ENCODE measurements at regions not wholly inside any gene's neighbourhood (a gene's known extent, or its start where the extent isn't known, plus 50 kb on each side); places are given as distances from the start of the nearest gene placed in this dataset.

DNA sequence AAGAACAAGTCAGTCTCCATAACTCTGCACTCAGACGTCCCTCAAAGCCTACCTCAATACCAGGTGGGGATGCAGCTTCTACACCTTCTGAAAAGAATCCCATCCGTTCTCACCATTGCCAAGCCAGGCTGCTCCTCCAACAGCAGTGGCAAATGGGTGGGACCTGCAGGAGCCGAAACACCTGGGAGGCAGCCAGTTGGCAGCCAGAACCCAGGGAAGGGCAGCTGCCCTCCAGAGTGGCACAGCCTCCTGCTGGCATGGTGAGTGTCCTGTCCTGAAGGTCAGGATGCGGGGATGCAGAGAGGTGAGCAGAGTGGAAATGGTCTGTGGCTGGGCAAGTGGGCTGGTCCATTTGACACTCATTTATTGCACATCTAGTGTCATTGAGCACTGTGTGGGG is 210.6 kb upstream of the CDH4 start:
- TF ChIP-seq, protein P1, sequence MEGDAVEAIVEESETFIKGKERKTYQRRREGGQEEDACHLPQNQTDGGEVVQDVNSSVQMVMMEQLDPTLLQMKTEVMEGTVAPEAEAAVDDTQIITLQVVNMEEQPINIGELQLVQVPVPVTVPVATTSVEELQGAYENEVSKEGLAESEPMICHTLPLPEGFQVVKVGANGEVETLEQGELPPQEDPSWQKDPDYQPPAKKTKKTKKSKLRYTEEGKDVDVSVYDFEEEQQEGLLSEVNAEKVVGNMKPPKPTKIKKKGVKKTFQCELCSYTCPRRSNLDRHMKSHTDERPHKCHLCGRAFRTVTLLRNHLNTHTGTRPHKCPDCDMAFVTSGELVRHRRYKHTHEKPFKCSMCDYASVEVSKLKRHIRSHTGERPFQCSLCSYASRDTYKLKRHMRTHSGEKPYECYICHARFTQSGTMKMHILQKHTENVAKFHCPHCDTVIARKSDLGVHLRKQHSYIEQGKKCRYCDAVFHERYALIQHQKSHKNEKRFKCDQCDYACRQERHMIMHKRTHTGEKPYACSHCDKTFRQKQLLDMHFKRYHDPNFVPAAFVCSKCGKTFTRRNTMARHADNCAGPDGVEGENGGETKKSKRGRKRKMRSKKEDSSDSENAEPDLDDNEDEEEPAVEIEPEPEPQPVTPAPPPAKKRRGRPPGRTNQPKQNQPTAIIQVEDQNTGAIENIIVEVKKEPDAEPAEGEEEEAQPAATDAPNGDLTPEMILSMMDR (conservative IDR thresholded peaks at IDR 0.05; ENCODE audit: low read depth, low read length), result no peak
- DNase-seq (ENCODE audit: low read depth), result no peak
- no peak overlapping the region for H3K4me3 ChIP-seq (ENCODE audit: low read depth, low read length)

DNA sequence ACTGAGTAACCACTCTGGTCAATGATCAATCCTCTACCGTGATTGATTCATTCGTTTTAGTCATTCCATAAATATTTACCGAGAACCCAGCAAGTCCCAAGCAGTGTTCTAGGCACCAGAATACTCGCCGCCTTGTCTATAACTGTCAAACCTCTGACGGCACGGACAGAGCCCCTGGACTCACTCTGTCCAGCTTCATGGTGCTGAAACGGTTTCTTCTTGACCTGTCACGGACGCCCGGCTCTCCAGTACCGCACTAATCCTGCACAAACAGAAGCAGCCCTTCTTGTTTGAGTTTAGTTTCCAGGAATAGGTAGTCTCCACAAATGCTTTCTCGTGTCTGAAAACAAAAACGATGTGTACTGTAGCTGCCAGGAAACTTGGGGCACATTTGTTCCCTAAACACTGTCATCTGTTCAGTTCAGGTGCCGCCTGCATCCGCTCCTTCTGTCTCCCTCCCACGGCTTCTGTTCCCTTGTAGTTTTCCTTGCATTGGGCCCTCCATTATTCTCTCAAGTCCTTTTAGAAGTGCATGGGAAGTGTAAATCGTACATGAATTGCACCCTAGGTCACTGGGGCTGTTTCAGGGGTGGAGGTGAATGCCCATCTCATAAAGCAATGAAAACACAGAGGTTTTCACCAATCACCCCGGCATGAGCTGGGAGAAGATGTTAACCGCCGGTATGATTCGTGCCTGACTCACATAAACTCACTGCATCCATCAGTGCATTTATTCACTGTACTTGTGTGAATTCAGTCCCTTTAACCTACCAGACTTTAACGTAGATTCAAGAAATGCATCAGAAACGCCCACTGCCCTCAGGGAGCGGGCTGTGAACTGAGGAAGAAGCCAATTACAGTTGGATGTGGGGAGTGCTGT is 209.3 kb upstream of the CDH4 start:
- no peak overlapping the region for H3K4me3 ChIP-seq (ENCODE audit: low read depth, low read length)
- DNase-seq (ENCODE audit: low read depth), result no peak
- TF ChIP-seq, protein P1 (conservative IDR thresholded peaks at IDR 0.05; ENCODE audit: low read depth, low read length), result no peak

DNA sequence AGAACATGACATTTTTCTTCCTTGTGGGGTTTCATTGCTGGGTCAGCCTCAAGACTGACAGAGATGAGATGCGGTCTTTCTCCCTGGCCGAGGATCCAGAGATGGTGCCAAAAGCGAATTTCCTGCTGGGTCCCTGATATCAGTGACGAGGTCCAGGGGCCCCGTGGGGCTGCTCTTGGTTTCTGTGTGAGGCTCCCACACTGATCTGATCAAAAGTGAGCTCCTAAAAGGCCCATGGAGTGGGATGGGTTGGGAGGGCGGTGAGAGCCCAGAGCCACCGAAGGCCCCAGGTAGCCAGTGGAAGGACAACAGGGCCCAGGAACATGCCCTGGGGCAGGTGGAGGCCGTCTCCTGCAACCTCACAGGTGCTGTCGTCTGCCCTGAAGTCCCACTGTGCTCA is 208.4 kb upstream of the CDH4 start:
- H3K4me3 ChIP-seq (ENCODE audit: low read depth, low read length), result no peak overlapping the region
- TF ChIP-seq, protein P1 (conservative IDR thresholded peaks at IDR 0.05; ENCODE audit: low read depth, low read length), result no peak
- DNase-seq (ENCODE audit: low read depth), result no peak

DNA sequence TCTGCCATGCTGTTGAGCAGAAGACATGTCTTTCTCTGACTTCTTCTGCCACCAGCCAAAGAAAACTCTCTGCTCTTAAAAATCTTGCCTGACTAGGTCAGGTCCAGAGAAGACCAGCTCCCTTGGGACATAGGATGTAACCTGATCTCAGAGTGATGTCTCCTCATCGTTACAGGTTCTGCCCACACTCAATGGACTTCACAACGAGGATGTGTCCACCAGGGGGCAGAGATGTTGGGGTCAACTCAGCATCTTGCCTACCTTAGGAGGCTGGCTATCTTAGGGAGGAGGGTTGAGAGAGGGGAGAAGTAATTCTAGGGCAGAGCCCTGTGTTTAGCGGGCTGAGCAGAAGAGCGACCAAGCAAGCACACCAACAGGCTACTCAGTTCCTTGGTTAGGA is 207.6 kb upstream of the CDH4 start:
- no peak for DNase-seq (ENCODE audit: low read depth)

DNA sequence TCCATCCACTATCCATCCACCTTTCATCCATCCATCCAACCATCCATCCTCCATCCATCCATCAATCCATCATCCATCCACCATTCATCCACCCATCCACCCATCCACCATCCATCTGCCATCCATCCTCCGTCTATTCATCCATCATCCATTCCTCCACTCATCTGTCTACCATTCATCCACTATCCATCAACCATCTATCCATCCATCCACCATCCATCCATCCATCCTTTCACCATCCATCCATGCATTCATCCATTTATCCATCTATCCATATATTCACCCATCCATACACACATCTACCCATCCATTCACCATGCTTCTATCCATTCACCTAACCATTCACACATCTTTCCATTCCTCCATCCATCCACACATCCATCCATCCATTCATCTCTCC is 207.0 kb upstream of the CDH4 start:
- no peak overlapping the region for H3K4me3 ChIP-seq (ENCODE audit: low read depth, low read length)
- no peak for DNase-seq (ENCODE audit: low read depth)
- TF ChIP-seq, protein P1 (conservative IDR thresholded peaks at IDR 0.05; ENCODE audit: low read depth, low read length), result no peak

More for the DNA sequence above, 207.6 kb upstream of the CDH4 start:
- TF ChIP-seq, protein P1 (conservative IDR thresholded peaks at IDR 0.05; ENCODE audit: low read depth, low read length), result no peak
- H3K4me3 ChIP-seq (ENCODE audit: low read depth, low read length), result no peak overlapping the region

DNA sequence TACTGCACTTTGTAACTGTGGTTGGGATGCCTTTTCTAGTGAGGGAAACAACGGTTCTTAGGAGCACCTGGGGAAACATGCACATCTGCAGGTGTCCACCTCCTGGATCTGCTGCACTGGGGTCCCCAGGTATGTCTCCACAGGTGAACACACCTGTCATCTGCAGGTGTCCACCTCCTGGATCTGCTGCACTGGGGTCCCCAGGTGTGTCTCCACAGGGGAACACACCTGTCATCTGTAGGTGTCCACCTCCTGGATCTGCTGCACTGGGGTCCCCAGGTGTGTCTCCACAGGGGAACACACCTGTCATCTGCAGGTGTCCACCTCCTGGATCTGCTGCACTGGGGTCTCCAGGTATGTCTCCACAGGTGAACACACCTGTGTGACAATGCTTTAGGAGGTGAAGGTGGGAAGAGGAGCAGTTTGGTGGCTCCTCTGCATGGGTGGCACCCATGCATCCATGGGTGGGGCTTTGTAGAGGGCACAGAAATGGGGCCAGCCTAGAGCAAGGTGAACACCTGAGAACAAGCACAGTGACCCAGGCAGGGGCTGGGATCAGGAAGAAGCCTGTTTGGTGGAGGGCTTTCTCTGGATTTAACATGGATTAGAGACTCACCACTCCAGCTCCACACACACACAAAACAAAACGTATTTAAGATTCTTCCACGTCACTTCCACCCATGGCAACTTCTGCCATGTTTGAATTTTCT is 206.0 kb upstream of the CDH4 start:
- TF ChIP-seq, protein P1 (conservative IDR thresholded peaks at IDR 0.05; ENCODE audit: low read depth, low read length), result no peak
- no peak overlapping the region for H3K4me3 ChIP-seq (ENCODE audit: low read depth, low read length)
- DNase-seq (ENCODE audit: low read depth), result no peak
